HCT116 (cell line): ENCODE measurements at regions not wholly inside any gene's neighbourhood (a gene's known extent, or its start where the extent isn't known, plus 50 kb on each side); places are given as distances from the start of the nearest gene placed in this dataset.

Source experiments
- ATAC-seq: fragments of 200-7000 bp; cut with Tn5 transposase; 2 replicates; pipeline ENCODE4 v1.9.1; 2020; ENCODE audit warnings: mild to moderate bottlenecking, moderate library complexity
- BruUV-seq: library from RNA; stranded (reverse); fragments of 400-500 nt; replicated peaks from 2 replicates; lab custom pipeline; 2021; lab: Mats Ljungman, UMichigan
- CTCF ChIA-PET: fragments of 300-600 bp; sonication (Branson Sonifier 250); formaldehyde crosslinking; loops from one replicate; lab custom pipeline; 2021; ENCODE audit warnings: antibody characterized with exemption; lab: Charles Lee
- POLR2A ChIA-PET: fragments of 300-600, 350-600 bp; sonication (Branson Sonifier 250); formaldehyde crosslinking; loops from one replicate; lab custom pipeline; 2021; ENCODE audit warnings: antibody characterized with exemption; lab: Charles Lee
- RAD21 ChIA-PET, 2 experiments: fragments of 300-600 bp; sonication (Branson Sonifier 250); formaldehyde crosslinking; loops; one replicate each; lab custom pipeline; 2023; ENCODE audit warnings: low total read pairs in 2 of 2; ENCODE audit not compliant: uncharacterized antibody in 2 of 2, unreplicated experiment in 2 of 2, low non-redundant PET in 1 of 2; lab: Charles Lee
- DNase-seq: peaks from one replicate; pipeline ENCODE4 v3.0.0-alpha.2; 2010; ENCODE audit warnings: low read depth, low spot score
- H2AFZ ChIP-seq: fragments of 200-600 bp; shearing (Covaris generic), sonication (generic); 2 replicates; pipeline ENCODE4 v1.6.1; 2017; ENCODE audit warnings: low read depth, mixed run types, mixed read lengths, antibody characterized with exemption, low read length; ENCODE audit not compliant: poor library complexity, severe bottlenecking
- H3K27ac ChIP-seq: 2 replicates; pipeline ENCODE4 v1.5.1; 2012; ENCODE audit warnings: low read depth, low read length
- H3K27me3 ChIP-seq: fragments of 200-600 bp; sonication (generic); 2 replicates; pipeline ENCODE4 v1.6.1; 2016; ENCODE audit warnings: mixed run types, low read length, mixed read lengths; ENCODE audit not compliant: insufficient read depth
- H3K36me3 ChIP-seq, 2 experiments: fragments of 200-500 bp in 1 of 2; fragments of 200-600 bp in 1 of 2; sonication (Bioruptor generic) in 1 of 2; sonication (generic) in 1 of 2; 2 replicates each; pipeline versions ENCODE4 v1.5.1 to v1.6.1; 2014 to 2016; ENCODE audit warnings: low read length in 2 of 2, inconsistent platforms in 1 of 2, mixed read lengths in 1 of 2, mixed run types in 1 of 2; ENCODE audit not compliant: insufficient read depth in 2 of 2, control insufficient read depth in 1 of 2
- H3K4me1 ChIP-seq, 2 experiments: fragments of 200-600 bp in 1 of 2; sonication (generic) in 1 of 2; 2 replicates each; pipeline versions ENCODE4 v1.5.1 to v1.6.1; 2012 to 2017; ENCODE audit warnings: low read length in 2 of 2, inconsistent platforms in 1 of 2, mild to moderate bottlenecking in 1 of 2, mixed read lengths in 1 of 2, mixed run types in 1 of 2, moderate library complexity in 1 of 2; ENCODE audit not compliant: insufficient read depth in 2 of 2, control insufficient read depth in 1 of 2
- H3K4me2 ChIP-seq: fragments of 200-600 bp; sonication (generic); 2 replicates; pipeline ENCODE4 v1.6.1; 2017; ENCODE audit warnings: mixed run types, low read length, mixed read lengths
- H3K4me3 ChIP-seq, 2 experiments: fragments of 200-600 bp in 1 of 2; sonication (generic) in 1 of 2; replicated peaks in 1 of 2; 2 replicates each; pipeline ENCODE4 v1.5.1; 2011 to 2016; ENCODE audit warnings: low read length in 2 of 2, control low read depth in 1 of 2, low read depth in 1 of 2, mild to moderate bottlenecking in 1 of 2, mixed read lengths in 1 of 2, mixed run types in 1 of 2
- H3K79me2 ChIP-seq: fragments of 200-600 bp; sonication (generic); 2 replicates; pipeline ENCODE4 v1.6.1; 2017; ENCODE audit warnings: mild to moderate bottlenecking, mixed run types, low read length, moderate library complexity, mixed read lengths; ENCODE audit not compliant: insufficient read depth
- H3K9ac ChIP-seq: fragments of 200-600 bp; sonication (generic); 2 replicates; pipeline ENCODE4 v1.6.1; 2016; ENCODE audit warnings: low read length, mixed read lengths
- H3K9me2 ChIP-seq: fragments of 200-600 bp; sonication (generic), shearing (Covaris generic); 2 replicates; pipeline ENCODE4 v1.6.1; 2017; ENCODE audit warnings: mixed run types, mild to moderate bottlenecking, moderate library complexity; ENCODE audit not compliant: insufficient read depth
- H3K9me3 ChIP-seq, 2 experiments: fragments of 200-500 bp in 1 of 2; fragments of 200-600 bp in 1 of 2; sonication (Bioruptor generic) in 1 of 2; sonication (generic) in 1 of 2; 2 replicates each; pipeline ENCODE4 v1.6.1; 2014 to 2017; ENCODE audit warnings: low read length in 2 of 2, mixed read lengths in 2 of 2, inconsistent platforms in 1 of 2, low read depth in 1 of 2, mild to moderate bottlenecking in 1 of 2, mixed run types in 1 of 2, moderate library complexity in 1 of 2; ENCODE audit not compliant: control insufficient read depth in 1 of 2, insufficient read depth in 1 of 2
- H4K20me1 ChIP-seq: fragments of 200-600 bp; sonication (generic), shearing (Covaris generic); 2 replicates; pipeline ENCODE4 v1.6.1; 2017; ENCODE audit warnings: mixed run types, mild to moderate bottlenecking, moderate library complexity; ENCODE audit not compliant: insufficient read depth
- ATF3 ChIP-seq: IDR thresholded peaks from 2 replicates; pipeline ENCODE4 v1.6.1; 2012
- CBX3 ChIP-seq: IDR thresholded peaks from 2 replicates; pipeline ENCODE4 v1.6.1; 2012; ENCODE audit warnings: low read depth
- CEBPB ChIP-seq: IDR thresholded peaks from 2 replicates; pipeline ENCODE4 v1.6.1; 2012; ENCODE audit warnings: low read depth
- CTCF ChIP-seq, 3 experiments: fragments of 200-600 bp in 1 of 3; sonication (generic) in 1 of 3; IDR thresholded peaks in 2 of 3; conservative IDR thresholded peaks in 1 of 3; 2 replicates each; pipeline ENCODE4 v1.5.1; 2012 to 2017; ENCODE audit warnings: low read depth in 2 of 3, low read length in 2 of 3, antibody characterized with exemption in 1 of 3, borderline replicate concordance in 1 of 3, control low read depth in 1 of 3, mild to moderate bottlenecking in 1 of 3, mixed read lengths in 1 of 3, mixed run types in 1 of 3, moderate library complexity in 1 of 3; ENCODE audit not compliant: insufficient read depth in 1 of 3
- EGR1 ChIP-seq: IDR thresholded peaks from 2 replicates; pipeline ENCODE4 v1.6.1; 2012; ENCODE audit warnings: low read depth
- ELF1 ChIP-seq: IDR thresholded peaks from 2 replicates; pipeline ENCODE4 v1.6.1; 2012; ENCODE audit warnings: low read depth, borderline replicate concordance
- EZH2 ChIP-seq: fragments of 200-600 bp; sonication (generic); IDR thresholded peaks from 2 replicates; pipeline ENCODE4 v1.6.1; 2017; ENCODE audit warnings: antibody characterized with exemption, mixed run types
- EZH2phosphoT487 ChIP-seq: fragments of 200-600 bp; IDR thresholded peaks from 2 replicates; pipeline ENCODE4 v1.6.1; 2018; ENCODE audit warnings: antibody characterized with exemption, borderline replicate concordance
- FOSL1 ChIP-seq: IDR thresholded peaks from 2 replicates; pipeline ENCODE4 v1.6.1; 2012; ENCODE audit warnings: low read depth
- MAX ChIP-seq: IDR thresholded peaks from 2 replicates; pipeline ENCODE4 v1.6.1; 2012
- POLR2A ChIP-seq: IDR thresholded peaks from 2 replicates; pipeline ENCODE4 v1.7.0; 2011; ENCODE audit warnings: borderline replicate concordance; ENCODE audit not compliant: insufficient read depth, insufficient read length; ENCODE audit errors: extremely low read depth
- POLR2AphosphoS5 ChIP-seq: IDR thresholded peaks from 2 replicates; pipeline ENCODE4 v1.6.1; 2011; ENCODE audit warnings: mild to moderate bottlenecking, low read depth, low read length, moderate library complexity
- RAD21 ChIP-seq: IDR thresholded peaks from 2 replicates; pipeline ENCODE4 v1.6.1; 2012; ENCODE audit warnings: low read depth, mild to moderate bottlenecking
- REST ChIP-seq: IDR thresholded peaks from 2 replicates; pipeline ENCODE4 v1.6.1; 2012; ENCODE audit warnings: low read depth
- SIN3A ChIP-seq: IDR thresholded peaks from 2 replicates; pipeline ENCODE4 v1.6.1; 2012; ENCODE audit warnings: low read depth
- SP1 ChIP-seq: IDR thresholded peaks from 2 replicates; pipeline ENCODE4 v1.6.1; 2012; ENCODE audit warnings: low read depth
- SRF ChIP-seq: IDR thresholded peaks from 2 replicates; pipeline ENCODE4 v1.6.1; 2012; ENCODE audit warnings: low read depth
- TCF7L2 ChIP-seq: IDR thresholded peaks from 2 replicates; pipeline ENCODE4 v1.7.0; 2011; ENCODE audit warnings: borderline replicate concordance, inconsistent platforms; ENCODE audit not compliant: insufficient read depth, insufficient read length; ENCODE audit errors: extremely low read depth
- YY1 ChIP-seq: IDR thresholded peaks from 2 replicates; pipeline ENCODE4 v1.6.1; 2011; ENCODE audit warnings: low read length, low read depth, moderate library complexity, mild to moderate bottlenecking; ENCODE audit not compliant: insufficient replicate concordance; ENCODE audit errors: extremely low read depth
- ZBTB33 ChIP-seq: IDR thresholded peaks from 2 replicates; pipeline ENCODE4 v1.6.1; 2011; ENCODE audit warnings: mild to moderate bottlenecking, low read length, moderate library complexity; ENCODE audit not compliant: insufficient replicate concordance; ENCODE audit errors: extremely low read depth
- ZFX ChIP-seq: fragments of 450-650 bp; IDR thresholded peaks from 2 replicates; pipeline ENCODE4 v1.6.1; 2017
- ZNF274 ChIP-seq: fragments of 200-500 bp; sonication (Bioruptor generic); IDR thresholded peaks from 2 replicates; pipeline ENCODE4 v1.6.1; 2014; ENCODE audit warnings: mild to moderate bottlenecking, low read depth, low read length, inconsistent platforms
- intact Hi-C: fragments of 100-400 bp; cut with micrococcal nuclease; formaldehyde crosslinking; loops from 2 replicates; pipeline ENCODE4 v1.10.0; 2022

- H3K79me2 ChIP-seq, result no peaks in the 10 kb centered on the region
- H3K36me3 ChIP-seq, result no peaks in the 10 kb centered on the region
- peak overlapping the region; percentile 20 for H3K4me2 ChIP-seq
- no peak overlapping the region for H3K9ac ChIP-seq
- peak overlapping the region; percentile 26; the same call in 1 of the 2 replicates for H3K27ac ChIP-seq
- H3K9me3 ChIP-seq, result no peaks in the 10 kb centered on the region; a peak in 1 of 4 replicates
- no peaks in the 10 kb centered on the region for H4K20me1 ChIP-seq
- BruUV-seq, result no TSS peak
- intact Hi-C loops, result no loop called here
- no peaks in the 10 kb centered on the region for H3K27me3 ChIP-seq
- ChIA-PET POLR2A (no interaction called here), CTCF (no interaction called here), RAD21 (no interaction called here)
- DNase-seq, result no peak
- H3K4me1 ChIP-seq, result peaks cover 9 to 37% of the 10 kb centered on the region in 2 experiments
- peak; percentile 71 for ATAC-seq
- H3K9me2 ChIP-seq, result no peaks in the 10 kb centered on the region; the same call in 1 of the 2 replicates
- H2AFZ ChIP-seq, result no peak overlapping the region
- H3K4me3 ChIP-seq, result no peak overlapping the region
- TF ChIP-seq ZBTB33 (no peak), ZNF274 (no peak), CEBPB (0 out of 2 replicates have a peak, but pooled peaks have one; percentile 14), POLR2A (no peak), FOSL1 (peak; percentile 53), SP1 (peak; percentile 38), CBX3 (peak; percentile 79), EZH2 (no peak), EGR1 (no peak), POLR2AphosphoS5 (no peak), TCF7L2 (no peak), EZH2phosphoT487 (no peak), SRF (0 out of 2 replicates have a peak, but pooled peaks have one; percentile 50), MAX (no peak), CTCF (IDR thresholded peaks at IDR 0.05 in 2 of 3, conservative IDR thresholded peaks at IDR 0.05 in 1 of 3; ENCODE audit: borderline replicate concordance in 1 of 3, insufficient read depth in 1 of 3, low read depth in 2 of 3, low read length in 2 of 3) (no peak), REST (no peak), ZFX (no peak), RAD21 (no peak), YY1 (no peak), ELF1 (no peak), SIN3A (no peak), ATF3 (no peak)
These were observed 110.3 kb downstream of the AREG start for GRCh38 chr4:74555231-74555630.
